HEK293T (cell line): ENCODE measurements at regions not wholly inside any gene's neighbourhood (a gene's known extent, or its start where the extent isn't known, plus 50 kb on each side); places are given as distances from the start of the nearest gene placed in this dataset.

Source experiments
- ARNT ChIP-seq: fragments of 450-650 bp; IDR thresholded peaks from 2 replicates; pipeline ENCODE4 v1.6.1; 2017; ENCODE audit warnings: mild to moderate bottlenecking
- NFRKB ChIP-seq: fragments of 450-650 bp; IDR thresholded peaks from 2 replicates; pipeline ENCODE4 v1.6.1; 2016; ENCODE audit warnings: mild to moderate bottlenecking, moderate library complexity
- SP1 ChIP-seq: fragments of 450-650 bp; IDR thresholded peaks from 2 replicates; pipeline ENCODE4 v1.6.1; 2017
- SUZ12 ChIP-seq: fragments of 450-650 bp; IDR thresholded peaks from 2 replicates; pipeline ENCODE4 v1.6.1; 2016; ENCODE audit warnings: mild to moderate bottlenecking
- ZNF384 ChIP-seq: fragments of 450-650 bp; IDR thresholded peaks from 2 replicates; pipeline ENCODE4 v1.6.1; 2016

- no peak for TF ChIP-seq NFRKB
- no peak for TF ChIP-seq SP1
- no peak for TF ChIP-seq SUZ12
- no peak for TF ChIP-seq ARNT
- no peak for TF ChIP-seq ZNF384
Measured at GRCh38 chr5:158013939-158014338, 155.0 kb upstream of the CLINT1 start.
